Gastroesophageal sphincter (tissue), 4 donors: ENCODE measurements at regions not wholly inside any gene's neighbourhood (a gene's known extent, or its start where the extent isn't known, plus 50 kb on each side); places are given as distances from the start of the nearest gene placed in this dataset.

ENCODE experiments used
- ATAC-seq: fragments of 150-250 bp; one replicate; pipeline ENCODE4 v1.9.1; 2016; ENCODE audit warnings: mild to moderate bottlenecking, moderate library complexity
- H3K27ac ChIP-seq, 4 donors: fragments of 200-600 bp; sonication (generic) in 3 of 4; 1 replicate in 3 of 4; 2 replicates in 1 of 4; pipeline ENCODE4 v1.5.1; 2016 to 2019
- H3K27me3 ChIP-seq: fragments of 200-600 bp; sonication (generic); one replicate; pipeline ENCODE4 v1.5.1; 2019
- H3K36me3 ChIP-seq, 2 donors: fragments of 200-600 bp; sonication (generic); one replicate each; pipeline ENCODE4 v1.5.1; 2019; ENCODE audit warnings: control low read depth in 1 of 2
- H3K4me1 ChIP-seq, 3 donors: fragments of 200-600 bp; sonication (generic); 1 replicate in 2 of 3; 2 replicates in 1 of 3; pipeline ENCODE4 v1.5.1; 2016 to 2019; ENCODE audit warnings: control low read depth in 2 of 3
- H3K4me3 ChIP-seq, 2 donors: fragments of 200-600 bp; sonication (generic); one replicate each; pipeline ENCODE4 v1.5.1; 2019; ENCODE audit warnings: mild to moderate bottlenecking in 1 of 2, moderate library complexity in 1 of 2
- H3K9me3 ChIP-seq, 3 donors: fragments of 200-600 bp; sonication (generic); one replicate each; pipeline ENCODE4 v1.5.1; 2017 to 2019; ENCODE audit warnings: control low read depth in 2 of 3
- CTCF ChIP-seq, 4 experiments: fragments of 200-600 bp in 2 of 4; fragments of 450-650 bp in 2 of 4; sonication (generic) in 1 of 4; IDR thresholded peaks; one replicate each; pipeline ENCODE4 v1.5.1; 2017 to 2019; ENCODE audit warnings: antibody characterized with exemption in 4 of 4, mild to moderate bottlenecking in 2 of 4, moderate library complexity in 2 of 4
- EP300 ChIP-seq: sonication (generic); formaldehyde crosslinking; IDR thresholded peaks from one replicate; pipeline ENCODE4 v1.6.1; 2017; ENCODE audit warnings: antibody characterized with exemption, mild to moderate bottlenecking
- POLR2A ChIP-seq, 2 donors: fragments of 450-650 bp; IDR thresholded peaks; one replicate each; pipeline ENCODE4 v1.6.1; 2017; ENCODE audit warnings: antibody characterized with exemption in 2 of 2, mild to moderate bottlenecking in 2 of 2, moderate library complexity in 1 of 2
- POLR2AphosphoS5 ChIP-seq: sonication (generic); formaldehyde crosslinking; IDR thresholded peaks from one replicate; pipeline ENCODE4 v1.6.1; 2017; ENCODE audit warnings: antibody characterized with exemption
- WGBS, 2 donors: methylation state at CpG; one replicate each; pipeline ENCODE4 v1.1.5; 2018; ENCODE audit warnings: low coverage in 1 of 2; 5-methylcytosine and 5-hydroxymethylcytosine counted together

GRCh38 chr12:127625176-127625771, 641.7 kb upstream of the TMEM132C start:
- Histone ChIP-seq H3K27ac (no peak overlapping the region), H3K27me3 (no peaks in the 10 kb centered on the region), H3K9me3 (no peaks in the 10 kb centered on the region), H3K4me1 (no peaks in the 10 kb centered on the region), H3K4me3 (no peak overlapping the region), H3K36me3 (no peaks in the 10 kb centered on the region)
- 62 to 84% methylated on average over 5 of the region's 5 CpGs for WGBS, 2 donors
- ATAC-seq: no peak
- no peak for TF ChIP-seq POLR2AphosphoS5
- no peak for TF ChIP-seq EP300
- TF ChIP-seq CTCF (IDR thresholded peaks at IDR 0.05): no peak
- TF ChIP-seq POLR2A (IDR thresholded peaks at IDR 0.05): no peak

GRCh38 chr12:127628645-127629044, 638.3 kb upstream of the TMEM132C start:
- Histone ChIP-seq H3K27me3 (no peaks in the 10 kb centered on the region), H3K36me3 (no peaks in the 10 kb centered on the region), H3K4me3 (no peak overlapping the region), H3K9me3 (no peaks in the 10 kb centered on the region), H3K4me1 (no peaks in the 10 kb centered on the region), H3K27ac (no peak overlapping the region)
- no peak for ATAC-seq
- TF ChIP-seq POLR2AphosphoS5: no peak
- no peak for TF ChIP-seq CTCF (IDR thresholded peaks at IDR 0.05)
- no peak for TF ChIP-seq POLR2A (IDR thresholded peaks at IDR 0.05)
- TF ChIP-seq EP300: no peak
- WGBS, 2 donors: 78 to 81% methylated on average over 3 of the region's 3 CpGs

- Histone ChIP-seq H3K4me3 (no peak overlapping the region), H3K9me3 (no peaks in the 10 kb centered on the region), H3K27ac (no peak overlapping the region), H3K4me1 (no peaks in the 10 kb centered on the region), H3K36me3 (no peaks in the 10 kb centered on the region), H3K27me3 (no peaks in the 10 kb centered on the region)
- 53 to 71% methylated on average over 6 to 10 of the region's 10 CpGs for WGBS, 2 donors
- no peak for ATAC-seq
- no peak for TF ChIP-seq POLR2A (IDR thresholded peaks at IDR 0.05)
- no peak for TF ChIP-seq EP300
- TF ChIP-seq CTCF (IDR thresholded peaks at IDR 0.05): no peak
- no peak for TF ChIP-seq POLR2AphosphoS5
Observed at GRCh38 chr12:127629066-127629820, 637.7 kb upstream of the TMEM132C start.

- WGBS, 2 donors: 74 to 82% methylated on average over 8 to 9 of the region's 11 CpGs
- no peak for ATAC-seq
- H3K27ac ChIP-seq: no peak overlapping the region
- H3K9me3 ChIP-seq: no peaks in the 10 kb centered on the region
- TF ChIP-seq POLR2AphosphoS5: no peak
- no peak for TF ChIP-seq CTCF (IDR thresholded peaks at IDR 0.05)
- no peak for TF ChIP-seq EP300
- H3K36me3 ChIP-seq: no peaks in the 10 kb centered on the region
- no peaks in the 10 kb centered on the region for H3K27me3 ChIP-seq
- H3K4me3 ChIP-seq: no peak overlapping the region
- no peaks in the 10 kb centered on the region for H3K4me1 ChIP-seq
Observed at GRCh38 chr12:127632461-127632860, 634.5 kb upstream of the TMEM132C start.

- no peaks in the 10 kb centered on the region for H3K4me1 ChIP-seq
- TF ChIP-seq POLR2A (IDR thresholded peaks at IDR 0.05) (no peak), EP300 (no peak), POLR2AphosphoS5 (no peak), CTCF (IDR thresholded peaks at IDR 0.05) (no peak)
- no peaks in the 10 kb centered on the region for H3K36me3 ChIP-seq
- ATAC-seq: no peak
- WGBS, 2 donors: 94% methylated on average over 4 of the region's 4 CpGs; no CpG with 5 or more reads in 1 of the 2 donors
- no peaks in the 10 kb centered on the region for H3K9me3 ChIP-seq
- no peak overlapping the region for H3K4me3 ChIP-seq
- no peaks in the 10 kb centered on the region for H3K27me3 ChIP-seq
- H3K27ac ChIP-seq: no peak overlapping the region
Observed at GRCh38 chr12:127635838-127636237, 631.1 kb upstream of the TMEM132C start.
